GM23338 (cell line): ENCODE measurements at regions not wholly inside any gene's neighbourhood (a gene's known extent, or its start where the extent isn't known, plus 50 kb on each side); places are given as distances from the start of the nearest gene placed in this dataset.
"Not testable (repeated sequence)": the region's sequence is repeated elsewhere in the genome, so short reads cannot be mapped to it uniquely, and the experiment has no call there.

ENCODE experiments used
- CREB1 ChIP-seq: fragments of 250-450 bp; sonication (Bioruptor Pico); IDR thresholded peaks from 2 replicates; pipeline ENCODE4 v1.5.0; 2020; ENCODE audit warnings: low read depth, mild to moderate bottlenecking, moderate library complexity
- CTCF ChIP-seq, 2 experiments: fragments of 200-600 bp in 1 of 2; sonication (generic) in 1 of 2; conservative IDR thresholded peaks; 2 replicates each; pipeline versions ENCODE4 v1.5.1 to v1.6.1; 2016 to 2017; ENCODE audit warnings: antibody characterized with exemption in 2 of 2, low read depth in 2 of 2, mild to moderate bottlenecking in 2 of 2, moderate library complexity in 1 of 2
- ETS1 ChIP-seq: IDR thresholded peaks from 2 replicates; pipeline ENCODE4 v1.6.1; 2016; ENCODE audit warnings: antibody characterized with exemption
- EZH2 ChIP-seq: fragments of 200-600 bp; sonication (generic); IDR thresholded peaks from one replicate; pipeline ENCODE4 v1.8.0; 2017; ENCODE audit warnings: antibody characterized with exemption, mild to moderate bottlenecking, low read depth; ENCODE audit not compliant: unreplicated experiment
- EZH2phosphoT487 ChIP-seq: fragments of 200-600 bp; sonication (generic); IDR thresholded peaks from one replicate; pipeline ENCODE4 v1.8.1; 2018; ENCODE audit warnings: antibody characterized with exemption; ENCODE audit not compliant: unreplicated experiment
- JUNB ChIP-seq: IDR thresholded peaks from one replicate; pipeline ENCODE4 v1.6.1; 2016; ENCODE audit warnings: antibody characterized with exemption; ENCODE audit not compliant: unreplicated experiment
- NANOG ChIP-seq: IDR thresholded peaks from 2 replicates; pipeline ENCODE4 v1.6.1; 2016; ENCODE audit warnings: antibody characterized with exemption, borderline replicate concordance
- POLR2AphosphoS5 ChIP-seq: IDR thresholded peaks from 2 replicates; pipeline ENCODE4 v1.6.1; 2016; ENCODE audit warnings: antibody characterized with exemption, low read depth
- STAT1 ChIP-seq: IDR thresholded peaks from one replicate; pipeline ENCODE4 v1.6.1; 2016; ENCODE audit warnings: antibody characterized with exemption; ENCODE audit not compliant: unreplicated experiment
- ZNF114 ChIP-seq: fragments of 250-450 bp; sonication (Bioruptor Pico); IDR thresholded peaks from 2 replicates; pipeline ENCODE4 v1.5.0; 2020; ENCODE audit warnings: mild to moderate bottlenecking, moderate library complexity
- ZNF331 ChIP-seq: fragments of 250-450 bp; sonication (Bioruptor Pico); IDR thresholded peaks from 2 replicates; pipeline ENCODE4 v1.5.0; 2020; ENCODE audit warnings: low read depth, mild to moderate bottlenecking, moderate library complexity
- TF ChIP-seq, protein P1 (sequence below): IDR thresholded peaks from one replicate; pipeline ENCODE4 v1.6.1; 2018; ENCODE audit warnings: antibody characterized with exemption; ENCODE audit not compliant: unreplicated experiment

DNA sequence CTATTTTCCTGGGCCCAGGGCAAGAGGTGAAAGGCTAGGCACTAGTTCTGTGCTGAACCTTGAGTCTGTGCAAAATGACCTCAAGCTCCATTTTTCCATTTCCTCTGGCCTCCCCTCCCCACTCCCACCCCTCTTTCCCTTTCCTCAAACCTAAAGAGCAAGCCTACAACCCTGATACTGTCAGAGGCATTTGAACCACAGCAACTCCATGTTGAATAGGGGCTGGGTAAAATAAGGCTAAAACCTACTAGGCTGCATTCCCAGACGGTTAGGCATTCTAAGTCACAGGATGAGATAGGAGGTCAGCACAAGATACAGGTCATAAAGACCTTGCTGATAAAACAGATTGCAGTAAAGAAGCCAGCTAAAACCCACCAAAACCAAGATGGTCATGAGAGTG is 71.9 kb upstream of the NDP start:
- TF ChIP-seq EZH2phosphoT487; CTCF (conservative IDR thresholded peaks at IDR 0.05; ENCODE audit: low read depth in 2 of 2); ZNF331 (CRISPR knock-in tag); POLR2AphosphoS5; EZH2; CREB1 (CRISPR knock-in tag); JUNB; STAT1; ETS1; NANOG; ZNF114 (CRISPR knock-in tag): not testable (repeated sequence)
- TF ChIP-seq, protein P1, sequence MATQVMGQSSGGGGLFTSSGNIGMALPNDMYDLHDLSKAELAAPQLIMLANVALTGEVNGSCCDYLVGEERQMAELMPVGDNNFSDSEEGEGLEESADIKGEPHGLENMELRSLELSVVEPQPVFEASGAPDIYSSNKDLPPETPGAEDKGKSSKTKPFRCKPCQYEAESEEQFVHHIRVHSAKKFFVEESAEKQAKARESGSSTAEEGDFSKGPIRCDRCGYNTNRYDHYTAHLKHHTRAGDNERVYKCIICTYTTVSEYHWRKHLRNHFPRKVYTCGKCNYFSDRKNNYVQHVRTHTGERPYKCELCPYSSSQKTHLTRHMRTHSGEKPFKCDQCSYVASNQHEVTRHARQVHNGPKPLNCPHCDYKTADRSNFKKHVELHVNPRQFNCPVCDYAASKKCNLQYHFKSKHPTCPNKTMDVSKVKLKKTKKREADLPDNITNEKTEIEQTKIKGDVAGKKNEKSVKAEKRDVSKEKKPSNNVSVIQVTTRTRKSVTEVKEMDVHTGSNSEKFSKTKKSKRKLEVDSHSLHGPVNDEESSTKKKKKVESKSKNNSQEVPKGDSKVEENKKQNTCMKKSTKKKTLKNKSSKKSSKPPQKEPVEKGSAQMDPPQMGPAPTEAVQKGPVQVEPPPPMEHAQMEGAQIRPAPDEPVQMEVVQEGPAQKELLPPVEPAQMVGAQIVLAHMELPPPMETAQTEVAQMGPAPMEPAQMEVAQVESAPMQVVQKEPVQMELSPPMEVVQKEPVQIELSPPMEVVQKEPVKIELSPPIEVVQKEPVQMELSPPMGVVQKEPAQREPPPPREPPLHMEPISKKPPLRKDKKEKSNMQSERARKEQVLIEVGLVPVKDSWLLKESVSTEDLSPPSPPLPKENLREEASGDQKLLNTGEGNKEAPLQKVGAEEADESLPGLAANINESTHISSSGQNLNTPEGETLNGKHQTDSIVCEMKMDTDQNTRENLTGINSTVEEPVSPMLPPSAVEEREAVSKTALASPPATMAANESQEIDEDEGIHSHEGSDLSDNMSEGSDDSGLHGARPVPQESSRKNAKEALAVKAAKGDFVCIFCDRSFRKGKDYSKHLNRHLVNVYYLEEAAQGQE = not testable (repeated sequence)
